CD4-positive, alpha-beta T cell (primary cell): ENCODE measurements at regions not wholly inside any gene's neighbourhood (a gene's known extent, or its start where the extent isn't known, plus 50 kb on each side); places are given as distances from the start of the nearest gene placed in this dataset.

ENCODE experiments used
- ATAC-seq: fragments of 200-7000 bp; cut with Tn5 transposase; one replicate; pipeline ENCODE4 v1.10.0; 2022; ENCODE audit warnings: mild to moderate bottlenecking; ENCODE audit not compliant: poor library complexity
- CTCF ChIA-PET: fragments of 350-600 bp; sonication (Branson Sonifier 250); formaldehyde crosslinking; loops from one replicate; lab custom pipeline; 2021; ENCODE audit warnings: antibody characterized with exemption, inconsistent platforms; lab: Charles Lee
- POLR2A ChIA-PET: fragments of 350-600 bp; sonication (Branson Sonifier 250); formaldehyde crosslinking; loops from one replicate; lab custom pipeline; 2021; ENCODE audit warnings: antibody characterized with exemption, inconsistent platforms; lab: Charles Lee
- DNase-seq, 14 experiments: peaks; one replicate each; pipeline ENCODE4 v3.0.0-alpha.2; 2013 to 2020; ENCODE audit warnings: mixed read lengths in 2 of 14
- H3K27ac ChIP-seq, 2 donors: one replicate each; pipeline versions ENCODE4 v1.5.1 to v1.7.0; 2013; ENCODE audit warnings: low read length in 2 of 2, low read depth in 1 of 2, mild to moderate bottlenecking in 1 of 2
- H3K27me3 ChIP-seq, 2 experiments: 1 replicate in 1 of 2; 2 replicates in 1 of 2; pipeline versions ENCODE4 v1.6.1 to v1.7.0; 2013; ENCODE audit warnings: low read length in 2 of 2, control low read depth in 1 of 2, mild to moderate bottlenecking in 1 of 2, moderate library complexity in 1 of 2; ENCODE audit not compliant: insufficient read depth in 2 of 2, control insufficient read depth in 1 of 2
- H3K36me3 ChIP-seq: one replicate; pipeline ENCODE4 v1.6.1; 2013; ENCODE audit warnings: low read length, control low read depth; ENCODE audit not compliant: insufficient read depth
- H3K4me1 ChIP-seq: one replicate; pipeline ENCODE4 v1.6.1; 2013; ENCODE audit warnings: low read length, control low read depth; ENCODE audit not compliant: insufficient read depth
- H3K4me3 ChIP-seq: one replicate; pipeline ENCODE4 v1.5.1; 2013; ENCODE audit warnings: mild to moderate bottlenecking, low read length, moderate library complexity
- H3K9me3 ChIP-seq, 2 experiments: 1 replicate in 1 of 2; 2 replicates in 1 of 2; pipeline versions ENCODE4 v1.6.1 to v1.7.0; 2013; ENCODE audit warnings: low read length in 2 of 2, mild to moderate bottlenecking in 2 of 2, control low read depth in 1 of 2, moderate library complexity in 1 of 2; ENCODE audit not compliant: control insufficient read depth in 1 of 2, insufficient read depth in 1 of 2
- H3K27ac Mint-ChIP-seq: one replicate; pipeline ENCODE4 v1.8.0; 2020; ENCODE audit warnings: mixed read lengths
- H3K27me3 Mint-ChIP-seq: one replicate; pipeline ENCODE4 v1.8.0; 2021; ENCODE audit warnings: mixed read lengths
- H3K36me3 Mint-ChIP-seq: one replicate; pipeline ENCODE4 v1.8.0; 2021; ENCODE audit warnings: low read depth, mixed read lengths
- H3K4me1 Mint-ChIP-seq: one replicate; pipeline ENCODE4 v1.8.0; 2021; ENCODE audit warnings: low read depth, mixed read lengths
- H3K4me3 Mint-ChIP-seq: one replicate; pipeline ENCODE4 v1.8.0; 2020; ENCODE audit warnings: mild to moderate bottlenecking, mixed read lengths
- H3K9me3 Mint-ChIP-seq: one replicate; pipeline ENCODE4 v1.8.0; 2020; ENCODE audit warnings: mixed read lengths
- CTCF ChIP-seq: fragments of 200-600 bp; IDR thresholded peaks from one replicate; pipeline ENCODE4 v1.8.0; 2022; ENCODE audit warnings: antibody characterized with exemption, mild to moderate bottlenecking
- intact Hi-C, 2 experiments: fragments of 100-400 bp; cut with DNase I in 1 of 2; cut with micrococcal nuclease in 1 of 2; formaldehyde crosslinking; loops; one replicate each; pipeline versions ENCODE4 v1.15.1 to v1.9.0; 2023 to 2025; cut with DNase I, micrococcal nuclease

DNA sequence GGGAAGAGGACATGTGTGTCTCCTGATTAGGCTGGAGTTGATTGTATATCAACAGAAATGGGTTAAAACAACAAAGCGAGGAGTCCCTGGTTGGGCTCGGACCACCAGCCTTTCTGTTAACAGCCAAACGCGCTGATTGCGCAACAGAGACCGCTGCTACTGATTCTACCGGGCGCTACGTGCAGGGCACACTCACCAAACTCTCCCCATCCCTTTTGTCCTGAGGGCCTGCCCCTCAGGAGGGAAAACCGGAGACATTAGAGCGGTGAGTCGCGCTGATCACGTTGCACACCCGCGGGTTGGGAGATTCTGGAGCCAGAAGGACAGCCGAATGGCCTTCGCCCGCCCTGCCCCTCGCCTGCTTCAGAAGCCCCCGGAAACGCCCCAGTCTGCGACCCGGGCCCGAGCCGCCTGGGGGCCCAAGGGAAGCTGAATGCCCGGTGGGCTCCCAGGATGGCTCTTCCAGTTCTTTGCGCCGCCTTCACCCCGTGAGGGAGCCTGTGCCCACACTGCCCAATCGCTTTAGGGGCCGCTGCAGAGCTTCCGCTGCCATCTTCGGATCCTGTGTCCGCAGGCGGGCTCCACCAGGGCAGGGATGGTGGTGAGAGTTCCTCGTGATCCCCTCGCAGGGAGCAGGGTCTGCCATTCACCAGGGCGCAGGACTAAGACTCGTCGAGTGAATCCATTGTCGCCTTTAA is 165.4 kb upstream of the NBPF11 start:
- peaks cover 0 to 7% of the 10 kb centered on the region in 2 experiments for H3K9me3 ChIP-seq
- H3K4me3 Mint-ChIP-seq: peak overlapping the region; percentile 94
- POLR2A ChIA-PET: interaction anchor here (1.3 to 1.9 kb wide), 4 partner anchors 14 to 54 kb away, joined by 3 to 32 read pairs (median 4); no protein-coding TSS in a partner anchor
- no peaks in the 10 kb centered on the region for H3K9me3 Mint-ChIP-seq
- H3K27me3 ChIP-seq: peaks cover 0 to 10% of the 10 kb centered on the region in 2 experiments
- peaks cover 40% of the 10 kb centered on the region for H3K27me3 Mint-ChIP-seq
- peaks cover 22% of the 10 kb centered on the region for H3K4me1 Mint-ChIP-seq
- no peaks in the 10 kb centered on the region for H3K36me3 Mint-ChIP-seq
- H3K36me3 ChIP-seq: no peaks in the 10 kb centered on the region
- H3K4me3 ChIP-seq: peak overlapping the region; percentile 67
- intact Hi-C loops: no loop called here
- ATAC-seq (no peak), DNase-seq (no peak)
- no peak overlapping the region for H3K27ac ChIP-seq
- peaks cover 16% of the 10 kb centered on the region for H3K4me1 ChIP-seq
- no peak for TF ChIP-seq CTCF
- CTCF ChIA-PET: no interaction called here
- H3K27ac Mint-ChIP-seq: no peak overlapping the region

DNA sequence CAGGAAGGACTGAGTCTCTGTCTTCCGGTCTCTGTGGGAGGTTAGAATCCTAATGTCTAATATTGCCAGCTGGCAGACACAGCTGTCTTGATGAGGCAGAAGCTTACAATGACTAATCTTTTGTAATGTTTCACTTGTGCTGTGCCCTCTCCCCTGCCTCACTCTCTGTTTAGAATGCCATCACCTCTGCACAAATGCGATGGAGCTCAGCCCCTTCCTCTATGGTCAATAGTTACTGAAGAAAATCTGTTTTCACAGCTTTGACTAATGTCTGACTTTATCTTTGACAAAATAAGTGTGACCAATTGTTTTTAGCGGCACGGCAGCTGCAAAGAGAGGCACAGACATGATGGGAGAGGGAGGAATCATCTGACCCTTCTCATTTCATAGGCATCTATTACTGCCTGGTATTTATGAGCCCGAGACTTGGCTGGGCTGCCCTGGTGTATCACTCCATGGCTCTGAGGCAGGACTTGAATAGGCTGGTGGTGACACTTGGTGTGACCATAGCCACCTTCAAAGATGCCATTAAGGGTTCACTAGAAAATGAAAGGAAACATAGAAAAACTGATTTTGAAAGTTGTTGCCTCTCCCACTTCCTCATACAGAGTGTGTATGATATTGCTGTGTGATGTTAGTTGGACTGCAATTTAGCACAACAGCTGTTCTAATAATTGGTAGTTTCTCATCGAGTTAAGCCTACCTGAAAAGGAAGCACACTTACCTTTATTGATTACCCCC is 163.2 kb upstream of the NBPF11 start:
- no peaks in the 10 kb centered on the region for H3K9me3 Mint-ChIP-seq
- no peak overlapping the region for H3K27ac ChIP-seq

DNA sequence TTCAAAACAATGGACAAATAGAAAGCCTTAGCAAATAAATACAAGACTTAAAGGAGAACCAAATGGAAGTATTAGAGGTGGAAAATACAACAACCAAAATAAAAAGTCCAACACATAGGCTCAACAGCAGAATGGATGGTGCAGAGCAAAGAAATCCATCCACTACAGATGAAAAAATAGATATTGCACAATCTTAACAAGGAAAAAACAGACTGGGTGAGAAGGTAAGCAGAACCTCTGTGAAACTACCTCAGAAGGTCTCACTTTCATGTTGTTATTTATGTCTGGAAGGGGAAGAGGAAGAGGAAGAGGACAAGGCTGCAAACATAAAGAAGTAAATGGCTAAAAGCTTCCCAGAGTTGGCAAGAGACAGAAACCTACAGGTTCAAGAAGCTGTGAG is 158.7 kb upstream of the NBPF11 start:
- CTCF ChIA-PET: no interaction called here

More for the DNA sequence above, 163.2 kb upstream of the NBPF11 start:
- intact Hi-C loops: no loop called here
- peaks cover 10 to 21% of the 10 kb centered on the region in 2 experiments for H3K27me3 ChIP-seq
- H3K4me1 ChIP-seq: peaks cover 16% of the 10 kb centered on the region
- Mint-ChIP-seq H3K4me1 (peaks cover 19% of the 10 kb centered on the region), H3K36me3 (no peaks in the 10 kb centered on the region), H3K27me3 (peaks cover 62% of the 10 kb centered on the region), H3K27ac (no peak overlapping the region), H3K4me3 (peak overlapping the region; percentile 0)
- no peak for ATAC-seq
- H3K36me3 ChIP-seq: no peaks in the 10 kb centered on the region
- H3K9me3 ChIP-seq: peaks cover 5 to 10% of the 10 kb centered on the region in 2 experiments
- no peak for TF ChIP-seq CTCF
- POLR2A ChIA-PET: interaction anchor here (1.2 kb wide), 1 partner anchor 19 kb away, joined by 5 read pairs; no protein-coding TSS in a partner anchor
- CTCF ChIA-PET: no interaction called here
- DNase-seq: no peak
- H3K4me3 ChIP-seq: no peak overlapping the region

More for the DNA sequence above, 158.7 kb upstream of the NBPF11 start:
- ATAC-seq (no peak), DNase-seq (no peak)
- H3K4me3 Mint-ChIP-seq: no peak overlapping the region
- H3K27me3 ChIP-seq: peaks cover 40 to 53% of the 10 kb centered on the region in 2 experiments
- peaks cover 82% of the 10 kb centered on the region for H3K27me3 Mint-ChIP-seq
- no peaks in the 10 kb centered on the region for H3K4me1 ChIP-seq
- no peaks in the 10 kb centered on the region for H3K36me3 ChIP-seq
- TF ChIP-seq CTCF: no peak
- H3K9me3 Mint-ChIP-seq: no peaks in the 10 kb centered on the region
- no peak overlapping the region for H3K27ac ChIP-seq
- no peak overlapping the region for H3K4me3 ChIP-seq
- H3K9me3 ChIP-seq: peaks cover 5 to 18% of the 10 kb centered on the region in 2 experiments
- intact Hi-C loops: no loop called here
- peaks cover 4% of the 10 kb centered on the region for H3K4me1 Mint-ChIP-seq
- H3K27ac Mint-ChIP-seq: no peak overlapping the region
- POLR2A ChIA-PET: no interaction called here
- H3K36me3 Mint-ChIP-seq: no peaks in the 10 kb centered on the region
